ENCODE measurements at regions not wholly inside any gene's neighbourhood (a gene's known extent, or its start where the extent isn't known, plus 50 kb on each side); places are given as distances from the start of the nearest gene placed in this dataset.

- POLR2A ChIA-PET (ENCODE audit: low non-redundant PET), result no interaction called here
Measured at GRCh38 chr1:59014827-59015226, 231.0 kb upstream of the JUN start.

GRCh38 chr1:59015708-59016107, 231.9 kb upstream of the JUN start:
- Histone ChIP-seq H3K27me3 (replicated peaks; ENCODE audit: insufficient read depth, low read depth, low read length, poor library complexity) (no peaks in the 10 kb centered on the region), H3K4me3 (ENCODE audit: low read depth, low read length, poor library complexity, severe bottlenecking) (no peak overlapping the region), H3K27ac (ENCODE audit: low read depth, low read length, poor library complexity, severe bottlenecking) (no peak overlapping the region), H3K4me1 (ENCODE audit: insufficient read depth, low read length, poor library complexity, severe bottlenecking) (peaks cover 12% of the 10 kb centered on the region), H3K36me3 (ENCODE audit: insufficient read depth, low read length, poor library complexity, severe bottlenecking) (no peaks in the 10 kb centered on the region), H3K9me3 (ENCODE audit: low read depth, low read length, poor library complexity, severe bottlenecking) (no peaks in the 10 kb centered on the region)
- ChIA-PET POLR2A (ENCODE audit: low non-redundant PET) (no interaction called here), CTCF (no interaction called here)
- no peak for DNase-seq (ENCODE audit: low spot score)
- no peak for TF ChIP-seq CTCF (conservative IDR thresholded peaks at IDR 0.05; ENCODE audit: low read depth, low read length)
- no peak for TF ChIP-seq EZH2 (IDR thresholded peaks at IDR 0.05; ENCODE audit: borderline replicate concordance, low read depth, low read length, poor library complexity, severe bottlenecking)
- intact Hi-C loops (cut with micrococcal nuclease; ENCODE audit: unreplicated experiment), result no loop called here
- BruUV-seq (replicated peaks), result no TSS peak

More at GRCh38 chr1:59014827-59015226, 231.0 kb upstream of the JUN start:
- Histone ChIP-seq H3K27me3 (replicated peaks; ENCODE audit: insufficient read depth, low read depth, low read length, poor library complexity) (no peaks in the 10 kb centered on the region), H3K27ac (ENCODE audit: low read depth, low read length, poor library complexity, severe bottlenecking) (no peak overlapping the region), H3K9me3 (ENCODE audit: low read depth, low read length, poor library complexity, severe bottlenecking) (no peaks in the 10 kb centered on the region), H3K36me3 (ENCODE audit: insufficient read depth, low read length, poor library complexity, severe bottlenecking) (no peaks in the 10 kb centered on the region), H3K4me1 (ENCODE audit: insufficient read depth, low read length, poor library complexity, severe bottlenecking) (peaks cover 6% of the 10 kb centered on the region), H3K4me3 (ENCODE audit: low read depth, low read length, poor library complexity, severe bottlenecking) (no peak overlapping the region)
- BruUV-seq (replicated peaks), result no TSS peak
- TF ChIP-seq CTCF (conservative IDR thresholded peaks at IDR 0.05; ENCODE audit: low read depth, low read length) (no peak), EZH2 (IDR thresholded peaks at IDR 0.05; ENCODE audit: borderline replicate concordance, low read depth, low read length, poor library complexity, severe bottlenecking) (no peak)
- CTCF ChIA-PET, result no interaction called here
- intact Hi-C loops (cut with micrococcal nuclease; ENCODE audit: unreplicated experiment), result no loop called here
- DNase-seq (ENCODE audit: low spot score), result no peak

- Histone ChIP-seq H3K4me3 (ENCODE audit: low read depth, low read length, poor library complexity, severe bottlenecking) (no peak overlapping the region), H3K36me3 (ENCODE audit: insufficient read depth, low read length, poor library complexity, severe bottlenecking) (no peaks in the 10 kb centered on the region), H3K4me1 (ENCODE audit: insufficient read depth, low read length, poor library complexity, severe bottlenecking) (peaks cover 12% of the 10 kb centered on the region), H3K27me3 (replicated peaks; ENCODE audit: insufficient read depth, low read depth, low read length, poor library complexity) (no peaks in the 10 kb centered on the region), H3K27ac (ENCODE audit: low read depth, low read length, poor library complexity, severe bottlenecking) (no peak overlapping the region), H3K9me3 (ENCODE audit: low read depth, low read length, poor library complexity, severe bottlenecking) (no peaks in the 10 kb centered on the region)
- CTCF ChIA-PET, result no interaction called here
- POLR2A ChIA-PET (ENCODE audit: low non-redundant PET), result no interaction called here
- BruUV-seq (replicated peaks), result no TSS peak
- no peak for DNase-seq (ENCODE audit: low spot score)
- TF ChIP-seq CTCF (conservative IDR thresholded peaks at IDR 0.05; ENCODE audit: low read depth, low read length), result no peak
- intact Hi-C loops (cut with micrococcal nuclease; ENCODE audit: unreplicated experiment), result no loop called here
Measured at GRCh38 chr1:59016390-59016789, 232.5 kb upstream of the JUN start.

Measured in A673 (cell line).